GM21737 (cell line): ENCODE measurements at regions not wholly inside any gene's neighbourhood (a gene's known extent, or its start where the extent isn't known, plus 50 kb on each side); places are given as distances from the start of the nearest gene placed in this dataset.

ENCODE experiments used
- ATAC-seq: cut with Tn5 transposase; IDR thresholded peaks from one replicate; pipeline ENCODE4 v1.9.1; 2021; ENCODE audit warnings: mild to moderate bottlenecking, moderate library complexity; ENCODE audit not compliant: unreplicated experiment

DNA sequence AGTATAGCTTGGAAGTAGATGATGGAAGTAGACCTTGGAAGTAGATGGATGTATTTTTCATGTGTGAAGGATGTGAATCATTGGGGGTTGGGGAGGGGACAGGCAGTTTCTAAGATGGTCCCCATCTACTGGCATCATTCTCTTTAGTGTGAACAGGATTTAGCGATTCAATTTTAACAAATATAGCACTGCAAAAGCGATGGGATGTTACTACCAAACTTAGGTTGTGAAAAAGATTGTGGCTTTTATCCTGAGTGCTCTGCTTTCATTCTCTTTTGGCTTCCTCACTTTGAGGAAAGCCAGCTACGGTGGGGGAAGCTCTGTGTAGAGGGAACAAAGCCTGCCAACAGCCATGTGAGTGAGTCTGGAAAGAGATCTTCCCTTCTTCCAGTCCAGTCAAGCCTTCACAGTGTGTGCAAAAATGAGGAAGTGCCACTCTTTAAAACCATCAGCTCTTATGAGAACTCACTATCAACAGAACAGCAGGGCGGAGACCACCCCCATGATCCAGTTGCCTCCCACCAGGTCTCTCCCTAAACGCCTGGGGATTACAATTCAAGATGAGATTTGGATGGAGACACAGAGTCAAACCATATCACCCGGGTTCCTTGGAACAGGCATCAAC is 441.4 kb downstream of the SH3GL2 start:
- ATAC-seq = no peak

DNA sequence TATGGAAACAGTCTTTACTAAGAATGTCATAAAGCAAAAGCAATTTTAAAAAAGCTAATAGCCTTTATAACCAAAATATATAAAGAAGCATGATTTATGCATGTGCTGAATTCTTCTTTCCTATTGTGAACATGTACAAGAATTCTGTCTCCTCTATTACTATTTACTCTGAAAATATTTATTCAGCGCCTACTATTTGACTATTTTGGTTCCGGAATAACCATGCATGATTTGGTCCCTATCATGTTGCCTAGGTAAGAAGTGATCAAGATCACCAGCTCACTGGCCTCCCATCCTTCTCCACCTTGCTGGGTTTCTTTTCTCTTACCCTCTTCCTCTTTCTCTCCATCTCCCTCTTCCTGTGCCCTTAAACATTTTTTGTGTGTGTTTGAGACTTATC is 443.8 kb downstream of the SH3GL2 start:
- no peak for ATAC-seq

DNA sequence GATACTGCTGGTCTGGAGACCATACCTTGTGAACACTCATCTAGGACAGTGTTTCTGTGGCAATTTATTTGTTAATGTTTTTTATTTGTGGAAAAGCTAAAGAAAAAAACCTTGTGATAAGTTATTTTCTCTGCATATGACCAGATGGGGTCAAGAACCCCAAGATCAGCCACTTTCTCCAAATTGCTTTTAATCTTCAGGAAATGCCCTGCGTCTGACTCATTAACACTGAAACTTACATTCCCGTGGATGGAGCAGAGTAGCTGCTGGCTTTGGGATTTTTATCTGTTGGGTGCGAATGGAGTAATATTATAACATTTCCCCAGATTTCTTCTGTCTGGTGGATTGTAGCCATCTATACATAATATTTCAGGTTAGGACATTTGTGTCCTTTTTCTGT is 444.5 kb downstream of the SH3GL2 start:
- ATAC-seq = no peak

DNA sequence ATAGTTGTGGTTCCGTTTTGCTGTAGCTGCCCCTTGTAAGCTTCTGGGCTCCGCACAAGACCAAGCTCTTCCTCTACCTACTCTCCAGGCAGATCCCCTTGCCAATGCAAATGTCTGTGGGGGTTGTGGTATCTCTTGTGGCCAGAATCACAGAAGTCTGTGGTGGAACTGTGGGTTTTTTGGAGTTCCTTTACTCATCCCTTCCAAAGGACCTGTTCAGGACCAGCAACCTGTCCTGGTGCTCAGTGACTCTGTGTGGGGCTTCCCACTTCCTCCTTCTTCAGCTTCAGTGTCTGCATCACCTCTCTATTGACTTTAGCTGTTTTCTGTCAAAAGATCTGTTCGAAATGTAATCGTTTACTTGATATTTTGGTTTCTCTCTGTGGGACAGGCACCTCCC is 441.3 kb upstream of the ADAMTSL1 start:
- ATAC-seq = no peak

DNA sequence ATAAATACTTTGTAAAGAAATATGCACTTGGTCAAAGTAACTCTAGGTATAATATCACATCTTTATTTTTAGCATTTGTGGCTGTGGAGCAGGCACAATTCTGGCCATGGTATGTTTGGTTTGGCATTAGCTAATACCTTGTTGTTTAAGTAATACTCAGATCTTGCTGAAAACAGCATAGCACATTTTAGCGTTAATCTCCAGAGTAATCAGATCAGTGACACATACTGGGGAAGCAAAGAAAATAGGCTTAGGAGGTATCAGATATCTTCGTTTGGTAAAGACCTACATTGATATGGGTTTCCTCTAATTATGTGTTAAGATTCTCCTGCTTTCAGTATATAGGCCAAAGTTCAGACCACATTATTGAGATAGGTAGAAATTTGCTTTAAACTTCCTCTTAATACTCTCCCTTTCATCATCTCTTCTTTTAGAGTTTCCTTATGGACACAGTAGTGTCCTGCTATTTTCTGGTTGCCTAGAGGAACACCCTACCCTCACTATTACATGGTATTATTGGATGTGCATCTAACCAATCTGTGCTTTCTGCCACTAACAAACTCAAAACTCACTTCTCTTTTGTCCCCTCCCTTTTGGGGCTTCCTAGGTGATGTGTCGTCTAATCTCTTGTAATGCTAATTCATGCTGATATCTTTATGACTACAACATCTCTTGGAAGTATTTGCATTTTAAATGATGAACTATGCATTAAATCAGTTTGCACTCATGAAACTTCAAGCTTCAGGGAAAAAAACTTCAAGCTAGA is 437.3 kb upstream of the ADAMTSL1 start:
- no peak for ATAC-seq

- no peak for ATAC-seq
These were observed 436.0 kb upstream of the ADAMTSL1 start for GRCh38 chr9:18037981-18038380.

GRCh38 chr9:18040327-18040726 is 433.6 kb upstream of the ADAMTSL1 start:
- no peak for ATAC-seq

- ATAC-seq = no peak
These were observed 430.0 kb upstream of the ADAMTSL1 start for GRCh38 chr9:18043978-18044377.

- no peak for ATAC-seq
These were observed 428.6 kb upstream of the ADAMTSL1 start for GRCh38 chr9:18045326-18045725.

GRCh38 chr9:18046068-18046467 is 427.9 kb upstream of the ADAMTSL1 start:
- ATAC-seq = no peak

DNA sequence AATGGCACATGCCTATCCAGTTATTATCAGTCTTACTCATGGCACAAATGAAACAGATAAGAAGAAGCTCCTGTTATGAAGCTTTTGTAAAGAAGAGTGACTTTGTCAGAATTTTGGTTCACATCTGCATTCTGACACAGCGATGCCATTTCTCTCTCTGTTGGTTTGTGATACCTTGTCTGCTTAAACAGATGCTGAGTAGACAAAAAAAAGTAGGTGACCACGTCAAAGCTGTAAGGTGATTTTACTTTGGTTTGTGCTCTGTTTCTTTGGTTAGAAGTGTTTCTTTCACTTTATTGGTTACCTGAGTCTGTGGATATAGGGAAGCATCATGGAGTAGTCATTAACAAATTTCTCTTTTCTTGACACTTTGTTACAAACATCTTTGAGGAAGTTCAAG is 422.3 kb upstream of the ADAMTSL1 start:
- no peak for ATAC-seq

DNA sequence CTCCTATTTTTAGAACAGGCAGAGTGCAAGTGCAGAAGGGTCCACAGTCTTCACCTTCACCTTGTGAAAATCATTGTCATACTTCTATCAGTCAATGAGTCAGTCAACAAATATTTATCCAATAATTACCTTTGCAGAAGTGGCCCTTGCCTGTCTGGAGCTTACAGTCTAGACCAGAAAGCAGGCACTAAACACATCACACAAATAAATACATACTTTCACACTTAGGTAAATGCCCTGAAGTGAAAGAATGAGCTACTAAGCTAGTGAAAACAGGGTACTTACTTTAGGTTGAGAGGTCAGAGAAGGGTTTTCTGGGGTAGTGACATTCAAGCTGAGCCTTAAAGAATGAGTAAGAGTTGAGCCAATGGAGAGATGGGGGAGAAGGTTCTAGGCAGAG is 421.9 kb upstream of the ADAMTSL1 start:
- ATAC-seq = no peak

- peak; percentile 16 for ATAC-seq
These were observed 417.5 kb upstream of the ADAMTSL1 start for GRCh38 chr9:18056269-18056992.

DNA sequence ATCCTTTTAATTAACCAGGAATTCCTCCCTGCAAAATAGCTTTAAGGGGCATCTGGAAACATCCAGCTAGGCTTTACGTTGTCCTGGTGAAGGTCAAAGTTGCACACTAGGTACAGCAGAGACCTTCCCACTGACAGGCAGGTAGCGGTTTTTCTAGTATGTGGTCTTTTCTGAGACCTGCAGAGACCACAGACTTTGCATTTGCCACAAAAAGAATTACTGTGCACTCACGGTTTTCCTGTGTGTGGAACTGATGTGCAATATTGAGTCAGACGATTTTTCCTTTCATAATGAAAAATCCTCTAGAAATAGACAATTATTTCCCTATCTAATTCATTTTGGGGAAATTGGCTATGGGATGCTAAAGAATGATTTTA is 417.0 kb upstream of the ADAMTSL1 start:
- peak; percentile 92 for ATAC-seq

DNA sequence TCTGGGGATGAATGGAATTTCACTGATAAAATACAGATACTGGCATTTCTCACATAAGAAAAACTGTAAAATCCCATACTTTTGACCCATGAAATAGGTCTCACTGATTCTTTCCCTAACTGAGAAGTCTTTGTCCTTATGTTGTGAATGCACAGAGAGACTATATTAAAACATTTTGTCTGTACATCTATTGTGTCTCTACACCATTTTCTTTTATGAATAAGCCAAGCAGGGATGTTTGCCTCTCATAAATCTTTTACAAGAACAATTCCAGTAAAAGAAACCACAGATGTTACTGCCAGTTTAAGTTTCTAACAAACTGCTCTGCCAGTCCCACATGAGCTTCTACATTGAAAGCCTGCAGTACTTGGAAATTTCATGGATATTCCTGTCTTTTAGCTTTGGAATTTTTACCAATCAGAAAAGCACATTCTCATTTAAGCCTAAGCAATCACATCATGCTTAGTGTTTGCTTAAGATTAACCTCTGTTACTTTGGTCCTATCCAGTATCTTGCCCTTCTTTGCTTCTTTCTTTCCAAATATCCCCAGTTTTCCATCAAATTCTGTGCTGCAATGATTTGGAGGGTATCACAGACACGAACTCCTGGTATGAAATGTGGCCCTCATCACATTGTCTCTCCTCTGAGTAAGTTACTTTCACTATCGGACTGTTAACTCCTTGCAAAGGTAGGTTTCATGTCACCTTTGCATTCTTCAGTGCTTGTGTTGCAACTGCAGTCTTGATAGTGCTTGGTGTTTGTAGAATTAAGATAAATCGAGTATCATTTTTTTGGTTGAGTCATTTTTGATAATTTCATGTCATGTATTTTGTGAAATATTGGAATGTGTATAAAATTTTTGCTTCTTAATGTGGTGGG is 415.1 kb upstream of the ADAMTSL1 start:
- ATAC-seq = no peak

GRCh38 chr9:18059447-18059846 is 414.5 kb upstream of the ADAMTSL1 start:
- no peak for ATAC-seq

GRCh38 chr9:18060269-18060934 is 413.6 kb upstream of the ADAMTSL1 start:
- ATAC-seq = no peak

- ATAC-seq = no peak
These were observed 412.6 kb upstream of the ADAMTSL1 start for GRCh38 chr9:18061332-18061731.

GRCh38 chr9:18061856-18062255 is 412.1 kb upstream of the ADAMTSL1 start:
- no peak for ATAC-seq

DNA sequence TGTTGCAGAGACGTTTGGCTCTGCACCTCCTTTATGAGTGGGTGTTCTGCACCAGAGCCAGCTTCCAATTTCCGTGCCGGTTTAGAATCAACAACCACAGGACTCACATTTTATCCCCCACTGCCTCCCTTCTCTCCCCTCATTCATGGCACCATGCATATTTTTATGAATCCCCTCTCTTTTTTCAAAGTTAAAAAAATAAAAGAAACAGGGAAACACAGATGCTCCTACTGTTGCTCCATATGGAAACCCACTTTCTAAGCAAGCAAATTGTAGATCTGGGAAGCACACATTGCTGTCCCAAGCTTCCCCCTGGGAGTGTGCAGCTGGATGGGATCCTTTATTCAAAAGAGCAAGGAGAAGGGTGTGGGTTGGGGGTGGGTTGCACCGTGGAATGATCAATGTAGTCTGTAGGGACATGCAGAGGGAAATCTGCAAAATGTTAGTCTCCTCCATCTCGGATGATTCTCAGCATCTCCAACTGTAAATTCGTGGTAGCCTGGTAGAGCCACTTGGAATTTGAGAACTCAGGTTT is 410.0 kb upstream of the ADAMTSL1 start:
- ATAC-seq = no peak
